Epithelial cell of proximal tubule (primary cell): ENCODE measurements at regions not wholly inside any gene's neighbourhood (a gene's known extent, or its start where the extent isn't known, plus 50 kb on each side); places are given as distances from the start of the nearest gene placed in this dataset.

Experiments
- DNase-seq: peaks from one replicate; pipeline ENCODE4 v3.0.0-alpha.2; 2011; ENCODE audit warnings: low read depth
- H3K4me3 ChIP-seq: 2 replicates; pipeline ENCODE4 v1.5.1; 2011; ENCODE audit warnings: low read depth, mild to moderate bottlenecking, low read length
- TF ChIP-seq, protein P1 (sequence below): conservative IDR thresholded peaks from 2 replicates; pipeline ENCODE4 v1.5.1; 2012; ENCODE audit warnings: low read depth, mild to moderate bottlenecking, low read length

DNA sequence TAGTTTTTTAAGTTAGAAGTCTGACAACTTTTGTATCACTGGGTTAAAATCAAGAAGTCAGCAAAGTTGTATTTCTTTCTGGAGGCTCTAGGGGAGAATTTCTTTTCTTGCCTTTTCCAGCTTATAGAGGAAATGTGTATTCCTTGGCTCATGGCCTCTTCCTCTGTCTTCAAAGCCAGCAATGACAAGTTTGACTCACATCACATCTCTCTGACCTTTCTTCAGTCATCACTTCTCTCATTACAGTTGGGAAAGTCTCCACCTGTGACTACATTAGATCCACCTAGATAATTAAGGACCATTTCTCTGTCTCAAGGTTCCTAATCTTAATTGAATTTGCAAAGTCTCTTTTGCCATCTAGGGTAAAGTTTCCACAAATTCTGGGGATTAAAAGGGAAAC is 339.9 kb downstream of the TENT4A start:
- TF ChIP-seq, protein P1, sequence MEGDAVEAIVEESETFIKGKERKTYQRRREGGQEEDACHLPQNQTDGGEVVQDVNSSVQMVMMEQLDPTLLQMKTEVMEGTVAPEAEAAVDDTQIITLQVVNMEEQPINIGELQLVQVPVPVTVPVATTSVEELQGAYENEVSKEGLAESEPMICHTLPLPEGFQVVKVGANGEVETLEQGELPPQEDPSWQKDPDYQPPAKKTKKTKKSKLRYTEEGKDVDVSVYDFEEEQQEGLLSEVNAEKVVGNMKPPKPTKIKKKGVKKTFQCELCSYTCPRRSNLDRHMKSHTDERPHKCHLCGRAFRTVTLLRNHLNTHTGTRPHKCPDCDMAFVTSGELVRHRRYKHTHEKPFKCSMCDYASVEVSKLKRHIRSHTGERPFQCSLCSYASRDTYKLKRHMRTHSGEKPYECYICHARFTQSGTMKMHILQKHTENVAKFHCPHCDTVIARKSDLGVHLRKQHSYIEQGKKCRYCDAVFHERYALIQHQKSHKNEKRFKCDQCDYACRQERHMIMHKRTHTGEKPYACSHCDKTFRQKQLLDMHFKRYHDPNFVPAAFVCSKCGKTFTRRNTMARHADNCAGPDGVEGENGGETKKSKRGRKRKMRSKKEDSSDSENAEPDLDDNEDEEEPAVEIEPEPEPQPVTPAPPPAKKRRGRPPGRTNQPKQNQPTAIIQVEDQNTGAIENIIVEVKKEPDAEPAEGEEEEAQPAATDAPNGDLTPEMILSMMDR: no peak
- no peak for DNase-seq
- no peak overlapping the region for H3K4me3 ChIP-seq

DNA sequence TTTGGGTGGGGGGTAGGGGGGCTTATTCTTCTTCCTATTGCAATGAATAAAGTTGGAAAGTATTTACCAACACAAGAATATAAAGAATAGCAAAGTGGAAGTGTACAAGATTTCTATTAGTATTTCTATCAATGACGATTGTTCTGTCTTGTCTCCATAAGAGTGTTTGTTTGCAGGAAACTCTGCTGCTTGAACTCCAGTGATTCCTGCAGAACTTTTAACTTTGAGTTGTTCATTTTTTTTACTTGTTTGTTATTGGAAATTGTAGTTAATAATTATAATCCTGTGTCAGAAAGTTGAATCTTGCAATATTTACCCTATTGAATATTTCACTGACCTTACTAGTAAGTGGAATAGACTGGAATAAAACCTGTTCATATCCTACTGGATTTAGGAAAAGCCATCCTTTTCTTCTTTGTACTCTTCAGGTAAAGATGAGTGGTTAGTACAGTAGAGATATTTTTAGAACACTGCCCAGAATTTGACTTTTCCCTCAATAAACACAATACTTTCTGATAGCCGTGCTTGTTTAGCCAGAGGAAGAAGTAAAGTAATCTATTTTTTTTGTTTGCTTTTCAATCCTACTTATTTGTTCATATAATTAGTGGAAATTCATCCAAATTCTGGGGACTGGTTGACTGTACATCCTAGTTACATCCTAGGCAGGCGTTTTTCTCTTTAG is 340.4 kb downstream of the TENT4A start:
- no peak overlapping the region for H3K4me3 ChIP-seq
- no peak for DNase-seq
- TF ChIP-seq, protein P1: no peak

DNA sequence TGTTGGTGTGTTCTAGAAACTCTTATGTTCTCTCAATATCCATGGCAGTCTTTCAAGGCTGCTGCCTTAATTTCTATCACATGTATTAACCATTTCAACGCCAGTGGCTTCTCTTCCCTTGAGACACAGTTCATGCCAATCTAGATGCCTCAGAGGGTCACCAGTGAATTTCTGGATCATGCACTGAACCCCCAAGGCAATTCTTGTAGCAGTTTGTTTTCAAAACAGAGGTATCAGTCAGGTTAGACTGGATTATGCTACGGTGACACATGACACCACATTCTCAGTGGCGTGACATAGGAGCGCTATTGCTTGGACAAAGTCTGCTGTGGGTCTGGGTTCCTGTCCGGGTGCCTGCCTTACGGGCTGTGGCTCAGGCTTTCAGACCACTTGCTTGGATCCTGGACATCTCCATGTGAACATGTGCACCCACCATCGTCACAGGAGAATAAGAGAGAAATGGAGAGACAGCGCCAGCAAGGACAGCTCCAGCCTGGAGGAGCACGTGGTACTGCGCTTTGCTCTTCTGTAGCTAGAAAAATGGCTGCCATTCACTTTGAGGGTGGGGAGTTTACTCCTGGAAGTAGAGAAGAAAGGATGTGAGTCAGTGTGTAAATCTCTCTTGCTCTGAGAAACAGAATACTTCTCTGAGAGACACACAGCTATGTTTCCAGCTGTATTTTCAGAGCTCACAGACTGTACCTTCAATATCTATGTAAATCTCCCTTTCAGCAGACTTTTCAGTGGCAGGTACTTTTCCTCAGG is 329.3 kb upstream of the ADCY2 start:
- TF ChIP-seq, protein P1: no peak
- no peak overlapping the region for H3K4me3 ChIP-seq
- no peak for DNase-seq

DNA sequence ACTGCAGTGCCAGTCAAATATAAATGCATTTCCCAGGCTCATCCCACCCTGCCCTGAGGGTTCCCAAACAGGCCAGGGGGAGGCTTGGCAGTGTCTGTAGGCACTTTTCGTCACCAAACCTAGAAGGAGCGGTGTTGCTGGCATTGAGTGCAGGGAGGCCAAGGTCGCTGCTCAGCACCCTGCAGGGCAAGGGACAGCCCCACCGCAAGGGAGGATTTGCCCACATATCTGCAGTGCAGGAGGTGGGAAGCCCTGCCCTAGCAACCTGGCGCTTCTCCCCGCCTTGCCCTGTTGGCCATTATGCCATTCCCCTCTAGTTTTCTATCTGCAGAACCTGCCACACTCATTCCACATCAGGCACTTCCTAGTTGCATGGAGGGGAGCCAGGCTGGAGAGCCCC is 327.8 kb upstream of the ADCY2 start:
- TF ChIP-seq, protein P1: no peak
- no peak overlapping the region for H3K4me3 ChIP-seq
- no peak for DNase-seq

DNA sequence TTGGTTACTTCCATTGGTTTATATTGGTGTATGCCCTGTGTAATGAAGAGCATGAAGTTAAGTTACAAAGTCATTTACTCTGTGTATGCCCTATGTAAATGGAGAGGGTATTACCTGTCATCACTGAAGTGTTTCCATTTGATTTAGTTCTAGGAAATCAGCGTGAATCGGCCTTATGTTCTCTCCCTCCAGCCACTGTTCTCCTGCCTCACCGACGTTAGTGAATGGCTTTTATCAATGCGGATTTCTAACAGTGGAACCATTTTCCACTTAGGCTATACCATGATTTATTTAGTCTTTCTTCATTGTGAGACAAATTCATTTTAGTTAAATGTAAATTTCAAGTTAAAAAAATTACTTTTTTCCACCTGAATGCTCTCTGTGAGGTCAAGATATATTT is 327.0 kb upstream of the ADCY2 start:
- TF ChIP-seq, protein P1: no peak
- no peak overlapping the region for H3K4me3 ChIP-seq
- DNase-seq: no peak

DNA sequence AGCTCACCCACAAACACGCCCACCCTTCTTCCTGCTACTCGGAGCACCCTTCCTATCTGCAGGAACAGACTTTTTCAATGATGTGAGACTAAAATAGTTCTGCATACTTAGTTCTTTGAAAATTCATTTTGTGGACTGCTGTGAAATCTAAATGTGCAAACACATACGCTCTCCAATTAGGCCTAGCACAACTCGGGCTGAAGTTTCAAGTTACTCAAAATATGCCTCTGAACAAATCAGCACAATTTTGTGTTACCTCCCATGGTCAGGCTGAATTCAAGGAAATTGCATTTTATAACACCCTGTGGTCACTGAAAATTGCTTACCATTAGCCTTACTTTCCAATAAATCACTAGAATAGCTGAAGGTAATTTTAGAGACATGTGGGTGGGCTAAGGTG is 323.8 kb upstream of the ADCY2 start:
- TF ChIP-seq, protein P1: no peak
- H3K4me3 ChIP-seq: no peak overlapping the region
- DNase-seq: no peak
